ENCODE measurements at regions not wholly inside any gene's neighbourhood (a gene's known extent, or its start where the extent isn't known, plus 50 kb on each side); places are given as distances from the start of the nearest gene placed in this dataset.

DNA sequence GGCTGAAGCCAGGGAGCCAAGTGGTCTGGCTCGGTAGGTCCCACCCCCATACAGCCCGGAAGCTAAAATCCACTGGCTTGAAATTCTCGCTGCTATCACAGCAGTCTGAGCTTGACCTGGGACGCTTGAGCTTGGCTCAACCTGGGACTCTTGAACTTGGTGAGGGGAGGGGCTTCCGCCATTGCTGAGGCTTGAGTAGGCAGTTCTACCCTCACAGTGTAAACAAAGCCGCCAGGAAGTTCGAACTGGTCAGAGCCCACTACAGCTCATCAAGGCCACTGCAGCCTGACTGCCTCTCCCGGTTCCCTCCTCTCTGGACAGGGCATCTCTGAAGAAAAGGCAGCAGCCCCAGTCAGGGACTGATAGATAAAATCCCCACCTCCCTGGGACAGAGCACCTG is 1337.7 kb downstream of the HACE1 start:
- 82% methylated on average over 8 of the region's 8 CpGs for WGBS
- TF ChIP-seq, protein P1, sequence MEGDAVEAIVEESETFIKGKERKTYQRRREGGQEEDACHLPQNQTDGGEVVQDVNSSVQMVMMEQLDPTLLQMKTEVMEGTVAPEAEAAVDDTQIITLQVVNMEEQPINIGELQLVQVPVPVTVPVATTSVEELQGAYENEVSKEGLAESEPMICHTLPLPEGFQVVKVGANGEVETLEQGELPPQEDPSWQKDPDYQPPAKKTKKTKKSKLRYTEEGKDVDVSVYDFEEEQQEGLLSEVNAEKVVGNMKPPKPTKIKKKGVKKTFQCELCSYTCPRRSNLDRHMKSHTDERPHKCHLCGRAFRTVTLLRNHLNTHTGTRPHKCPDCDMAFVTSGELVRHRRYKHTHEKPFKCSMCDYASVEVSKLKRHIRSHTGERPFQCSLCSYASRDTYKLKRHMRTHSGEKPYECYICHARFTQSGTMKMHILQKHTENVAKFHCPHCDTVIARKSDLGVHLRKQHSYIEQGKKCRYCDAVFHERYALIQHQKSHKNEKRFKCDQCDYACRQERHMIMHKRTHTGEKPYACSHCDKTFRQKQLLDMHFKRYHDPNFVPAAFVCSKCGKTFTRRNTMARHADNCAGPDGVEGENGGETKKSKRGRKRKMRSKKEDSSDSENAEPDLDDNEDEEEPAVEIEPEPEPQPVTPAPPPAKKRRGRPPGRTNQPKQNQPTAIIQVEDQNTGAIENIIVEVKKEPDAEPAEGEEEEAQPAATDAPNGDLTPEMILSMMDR (IDR thresholded peaks at IDR 0.05; ENCODE audit: low read depth, low read length, missing input control) = no peak
- TF ChIP-seq NR2F2 (IDR thresholded peaks at IDR 0.05) (no peak), YY1 (IDR thresholded peaks at IDR 0.05) (no peak), EGR1 (IDR thresholded peaks at IDR 0.05; ENCODE audit: low read depth in 2 of 2) (no peak), JUND (IDR thresholded peaks at IDR 0.05) (no peak), GABPA (IDR thresholded peaks at IDR 0.05 in 1 of 2, conservative IDR thresholded peaks at IDR 0.05 in 1 of 2) (no peak), ZBTB33 (IDR thresholded peaks at IDR 0.05) (no peak), ATF3 (IDR thresholded peaks at IDR 0.05) (no peak), SP1 (IDR thresholded peaks at IDR 0.05) (no peak), MAX (IDR thresholded peaks at IDR 0.05) (no peak), RXRA (IDR thresholded peaks at IDR 0.05) (no peak), TAF1 (conservative IDR thresholded peaks at IDR 0.05) (no peak), FOXA2 (IDR thresholded peaks at IDR 0.05) (no peak), HNF4G (IDR thresholded peaks at IDR 0.05) (no peak), FOXA1 (IDR thresholded peaks at IDR 0.05) (no peak), HNF4A (conservative IDR thresholded peaks at IDR 0.05) (no peak), REST (IDR thresholded peaks at IDR 0.05) (no peak), RAD21 (IDR thresholded peaks at IDR 0.05) (no peak)
- no peaks in the 10 kb centered on the region for H3K36me3 ChIP-seq (ENCODE audit: control insufficient read depth in 4 of 4, insufficient read depth in 3 of 4, low read depth in 1 of 4, low read length in 3 of 4)
- no peaks in the 10 kb centered on the region for H3K27me3 ChIP-seq (ENCODE audit: control insufficient read depth in 4 of 4, insufficient read depth in 4 of 4, low read length in 3 of 4)
- DNase-seq (ENCODE audit: low spot score) = no peak
- no peaks in the 10 kb centered on the region for H3K4me1 ChIP-seq (ENCODE audit: control insufficient read depth in 4 of 4, insufficient read depth in 4 of 4, low read length in 3 of 4)
- H3K9me3 ChIP-seq (ENCODE audit: control insufficient read depth in 4 of 4, low read length in 3 of 4) = no peaks in the 10 kb centered on the region
- no peak overlapping the region for H3K4me3 ChIP-seq (ENCODE audit: low read depth in 1 of 3, low read length in 3 of 3)
- H3K9ac ChIP-seq (ENCODE audit: low read depth in 1 of 2, low read length in 2 of 2) = no peak overlapping the region
- H3K27ac ChIP-seq (ENCODE audit: low read depth in 1 of 2, low read length in 2 of 2) = no peak overlapping the region

Measured in liver (tissue), 8 donors.